ACHN (cell line): ENCODE measurements at regions not wholly inside any gene's neighbourhood (a gene's known extent, or its start where the extent isn't known, plus 50 kb on each side); places are given as distances from the start of the nearest gene placed in this dataset.

Source experiments
- DNase-seq: peaks from one replicate; pipeline ENCODE4 v3.0.0-alpha.2; 2015
- in situ Hi-C: cut with HindIII; loops from 2 replicates; pipeline ENCODE4 v1.10.0; 2017; ENCODE audit warnings: low sequenced_read_pairs, low pct_ligation_motif_present, low pct_unique_long_range_greater_than_20kb

DNA sequence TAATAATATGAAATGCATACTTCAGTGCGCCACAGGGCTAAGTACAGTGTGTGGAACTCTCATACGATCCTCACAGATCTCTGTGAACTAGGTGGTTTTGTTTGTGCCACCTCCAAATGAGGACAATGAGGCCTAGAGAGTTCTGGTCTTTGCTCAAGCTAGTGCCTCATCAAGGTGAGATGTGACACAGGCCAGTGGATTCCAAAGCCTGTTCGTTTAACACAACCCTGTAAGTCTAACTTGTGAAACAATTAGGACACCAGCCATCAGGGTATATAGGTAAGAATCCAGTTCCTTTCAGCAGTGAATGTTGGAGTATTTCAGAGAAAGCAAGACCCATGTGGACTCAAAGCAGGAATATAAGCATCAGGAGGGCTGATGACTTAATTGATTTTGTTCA is 130.7 kb upstream of the GAS1 start:
- no peak for DNase-seq
- in situ Hi-C loops: no loop called here

DNA sequence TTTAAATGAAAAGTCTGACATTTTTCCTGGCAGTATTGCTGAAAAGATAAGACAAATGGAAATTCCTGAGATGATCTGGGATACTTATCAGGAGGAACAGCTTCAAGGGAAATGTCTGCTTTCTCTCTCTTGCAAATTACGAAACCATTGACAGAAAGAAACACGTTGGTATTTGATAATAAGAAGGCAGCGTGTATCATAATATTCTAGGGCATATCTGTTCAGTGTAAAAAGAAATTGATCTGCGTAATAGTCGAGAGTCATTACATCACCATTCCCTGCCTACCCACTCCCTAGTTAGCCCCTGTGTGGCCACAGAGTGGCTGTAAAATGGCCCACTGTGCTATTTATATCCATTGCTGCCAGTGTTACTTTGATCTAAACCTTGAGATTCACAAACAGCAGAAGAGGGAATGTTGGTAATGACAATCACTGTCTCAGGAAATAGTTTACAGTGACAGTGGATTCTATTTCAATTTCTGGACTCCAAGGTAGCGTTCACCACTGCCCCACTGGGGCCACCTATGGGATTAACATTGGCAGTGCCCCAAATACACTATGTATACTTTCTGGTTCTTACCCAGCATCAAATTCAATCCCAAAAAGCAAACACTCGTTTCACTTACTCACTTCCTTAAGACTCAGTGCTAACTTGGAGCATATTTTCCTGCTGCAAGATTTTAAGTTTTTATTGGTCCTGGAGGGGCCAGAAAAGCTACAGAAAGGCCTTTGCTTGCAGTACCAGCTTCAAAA is 133.4 kb upstream of the GAS1 start:
- in situ Hi-C loops: no loop called here

DNA sequence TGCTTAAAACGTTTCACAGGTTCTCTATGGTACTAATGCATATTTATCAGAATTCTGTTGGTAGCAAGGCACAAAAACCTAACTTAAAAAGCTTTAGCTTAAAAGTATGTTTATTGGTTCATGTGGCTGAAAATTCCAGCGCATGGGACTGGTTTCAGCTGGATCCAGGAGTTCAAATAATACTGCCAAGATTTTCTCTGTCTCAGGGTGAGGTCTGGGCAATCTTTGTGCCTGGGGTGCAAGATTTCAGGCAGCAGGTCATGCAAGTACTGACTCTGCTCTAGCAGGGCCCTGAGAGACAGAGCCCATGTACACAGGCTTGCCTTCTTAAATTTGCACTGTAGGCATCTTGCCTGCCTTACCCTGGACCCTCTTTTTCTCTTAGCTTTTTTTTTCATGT is 134.2 kb upstream of the GAS1 start:
- in situ Hi-C loops: no loop called here

More for the DNA sequence above, 133.4 kb upstream of the GAS1 start:
- DNase-seq: no peak

DNA sequence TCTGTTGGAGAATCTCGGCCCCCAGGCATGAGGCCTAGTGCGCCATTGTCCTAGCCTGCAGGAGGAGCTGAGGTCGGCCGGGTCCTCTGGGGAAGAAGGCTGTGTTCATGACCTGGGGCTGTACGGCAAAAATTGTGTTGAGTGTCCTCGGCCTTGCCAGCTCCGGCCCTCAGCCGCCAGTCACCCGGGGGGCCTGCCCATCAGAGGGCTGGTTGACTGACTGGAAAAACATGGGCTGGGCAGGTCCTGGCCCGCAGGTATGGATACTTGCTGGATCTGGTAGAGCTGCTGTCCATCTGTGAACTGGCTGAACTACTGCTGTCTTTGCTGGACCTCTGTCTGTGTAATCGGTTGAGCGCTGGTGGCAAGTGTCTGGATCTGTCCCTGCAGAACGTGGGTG is 136.7 kb upstream of the GAS1 start:
- no peak for DNase-seq
- in situ Hi-C loops: no loop called here

More for the DNA sequence above, 134.2 kb upstream of the GAS1 start:
- DNase-seq: no peak

DNA sequence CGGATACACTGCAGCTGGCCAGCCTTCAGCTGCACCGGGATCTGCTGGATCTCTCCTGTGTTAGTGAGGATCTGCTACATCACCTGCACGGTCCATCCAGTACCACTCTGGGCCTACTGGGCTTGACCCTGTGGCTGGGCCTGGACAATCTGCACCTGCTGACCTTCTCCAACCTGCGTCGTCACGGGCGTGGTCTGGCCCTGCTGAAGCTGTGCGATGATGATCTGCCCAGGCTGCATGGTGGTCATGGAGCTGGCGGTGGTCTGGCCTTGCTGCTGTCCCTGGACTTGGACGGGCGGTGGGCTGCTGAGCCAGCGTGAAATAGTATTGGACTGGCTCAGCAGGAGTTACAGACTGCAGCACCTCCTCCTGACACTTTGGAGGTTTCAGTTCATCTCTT is 137.1 kb upstream of the GAS1 start:
- in situ Hi-C loops: no loop called here
- no peak for DNase-seq

DNA sequence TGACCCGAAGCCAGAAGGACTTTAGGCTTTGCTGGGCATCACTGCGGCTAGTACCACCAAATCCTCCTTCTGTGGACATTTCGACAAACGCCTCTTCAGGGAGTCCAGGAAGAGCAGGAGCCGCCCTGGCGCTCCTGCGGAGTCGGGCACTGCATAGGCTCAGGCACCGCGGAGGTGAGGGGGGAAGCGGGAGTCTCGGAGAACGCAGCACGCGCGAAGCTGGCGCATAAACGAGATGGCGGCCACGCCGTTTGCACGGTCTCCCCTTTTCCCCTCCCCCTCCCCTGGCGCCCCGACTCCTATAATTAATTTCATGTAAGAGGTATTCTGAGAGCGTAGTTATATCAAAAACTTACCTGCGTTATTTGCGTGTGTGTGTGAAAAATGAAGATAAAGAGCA is 137.8 kb upstream of the GAS1 start:
- in situ Hi-C loops: no loop called here
- DNase-seq: no peak

DNA sequence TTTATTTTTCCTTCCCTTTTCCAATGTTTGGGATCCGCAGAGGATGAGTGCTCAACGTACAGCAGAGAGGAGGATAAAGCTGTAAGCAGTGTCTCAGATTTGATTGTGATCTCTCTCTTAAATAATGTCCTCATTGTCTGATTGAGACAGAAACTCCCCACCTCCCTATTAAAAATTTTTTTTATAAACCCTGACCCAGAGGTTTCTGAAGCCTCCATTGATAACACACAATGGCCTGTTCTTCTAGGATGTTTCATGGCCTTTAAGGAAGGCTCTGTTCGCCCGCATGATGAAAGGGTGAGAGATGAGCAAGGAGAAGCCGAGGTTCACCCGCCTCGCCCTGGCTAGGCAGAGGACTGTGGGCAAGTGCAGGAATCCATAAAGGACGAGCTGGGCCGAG is 138.2 kb upstream of the GAS1 start:
- in situ Hi-C loops: no loop called here
- DNase-seq: no peak

DNA sequence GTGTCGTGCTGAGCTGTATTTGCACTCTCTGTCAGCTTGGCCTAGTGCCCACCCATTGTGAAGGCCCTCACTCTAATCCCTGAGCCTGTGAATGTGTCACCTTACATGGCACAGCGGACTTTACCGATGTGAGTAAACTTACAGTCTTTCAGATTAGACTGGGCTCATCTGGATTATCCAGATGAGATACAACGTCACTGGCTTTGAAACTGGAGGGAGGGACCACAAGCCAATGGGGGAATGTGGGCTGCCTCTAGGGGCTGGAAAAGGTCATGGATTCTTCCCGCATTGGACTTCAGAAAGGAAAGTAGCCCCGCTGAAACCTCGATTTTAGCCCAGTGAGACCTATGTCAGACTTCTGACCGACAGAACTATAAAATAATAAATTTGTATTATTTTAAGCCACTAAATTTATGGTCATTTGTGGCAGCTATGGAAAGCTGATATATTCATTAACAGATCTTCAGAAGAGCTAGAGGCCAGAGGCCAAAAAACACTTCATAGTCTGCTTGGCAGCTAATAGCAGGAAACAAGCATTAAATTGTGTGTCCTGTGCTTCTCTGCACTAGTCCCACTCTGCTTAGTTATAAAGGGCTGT is 139.0 kb upstream of the GAS1 start:
- in situ Hi-C loops: no loop called here
- DNase-seq: no peak

DNA sequence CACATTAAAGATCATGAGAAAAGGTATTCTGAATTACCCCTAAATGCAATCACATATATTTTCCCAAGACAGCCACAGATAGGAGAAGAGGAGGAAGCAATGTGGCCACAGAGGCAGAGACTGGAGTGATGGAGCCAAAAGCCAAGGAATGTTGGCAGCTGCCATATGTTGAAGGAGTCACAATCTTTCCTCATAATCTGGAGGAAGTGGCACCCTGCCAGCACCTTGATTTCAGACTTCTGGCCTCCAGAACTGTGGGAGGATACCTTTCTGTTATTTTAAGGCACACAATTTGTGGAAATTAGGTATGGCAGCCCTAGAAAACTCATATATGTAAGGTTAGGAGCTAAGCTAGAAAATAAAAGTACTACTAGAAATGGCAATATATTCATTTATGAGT is 139.9 kb upstream of the GAS1 start:
- no peak for DNase-seq
- in situ Hi-C loops: no loop called here

DNA sequence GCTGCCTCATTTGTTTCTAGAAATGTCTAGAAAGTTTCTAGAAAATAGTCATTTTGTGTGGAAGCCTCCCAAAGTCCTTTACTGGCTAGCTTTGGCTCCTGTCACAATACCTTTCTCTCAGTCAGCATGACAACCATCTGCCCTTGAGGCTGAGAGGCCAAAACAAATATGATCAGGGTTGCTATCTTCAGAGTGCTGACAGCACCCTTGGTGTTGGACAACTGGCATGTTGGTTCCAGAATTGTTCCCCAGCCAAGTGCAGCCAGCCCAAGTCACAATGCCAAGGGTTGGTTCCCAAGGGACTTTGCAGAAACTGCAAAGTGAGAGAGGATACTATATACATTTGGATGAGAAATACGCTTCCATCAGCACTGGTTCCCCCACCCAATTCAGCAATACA is 140.9 kb upstream of the GAS1 start:
- no peak for DNase-seq
- in situ Hi-C loops: no loop called here

DNA sequence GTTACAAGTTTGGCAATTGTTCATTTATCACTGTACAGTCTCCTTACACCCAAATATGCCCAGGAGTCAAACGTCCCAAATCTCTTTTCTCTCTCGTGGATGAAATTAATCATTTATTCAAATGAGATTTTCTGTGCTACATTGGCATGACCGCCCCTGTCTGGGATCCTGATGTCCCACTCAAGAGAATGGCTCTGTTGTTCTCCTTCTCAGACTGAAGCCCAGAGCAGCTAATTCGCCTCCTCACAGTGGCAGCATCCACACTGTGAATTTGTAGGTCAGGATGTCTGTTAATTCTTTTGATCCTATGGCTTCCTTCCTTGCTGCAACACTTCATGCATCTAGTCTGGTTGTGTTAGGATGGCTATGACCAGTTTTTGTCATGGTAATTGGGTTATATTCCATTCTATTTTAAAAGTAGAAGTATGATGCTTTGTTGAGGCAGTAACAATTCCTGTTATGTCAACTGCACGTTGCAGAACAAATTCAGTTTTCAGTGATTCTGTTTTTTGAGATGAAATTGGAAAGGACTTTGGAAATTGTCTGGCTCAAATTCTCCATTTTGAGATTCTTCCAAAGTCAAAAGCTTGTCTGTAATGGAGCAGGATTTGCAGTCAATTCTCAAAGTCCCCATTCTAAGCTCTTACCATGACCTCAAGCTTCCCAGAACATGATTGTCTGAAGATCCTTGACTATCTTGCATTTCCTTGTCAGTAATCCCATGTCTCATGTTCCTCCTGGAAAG is 141.5 kb upstream of the GAS1 start:
- in situ Hi-C loops: no loop called here
- no peak for DNase-seq

DNA sequence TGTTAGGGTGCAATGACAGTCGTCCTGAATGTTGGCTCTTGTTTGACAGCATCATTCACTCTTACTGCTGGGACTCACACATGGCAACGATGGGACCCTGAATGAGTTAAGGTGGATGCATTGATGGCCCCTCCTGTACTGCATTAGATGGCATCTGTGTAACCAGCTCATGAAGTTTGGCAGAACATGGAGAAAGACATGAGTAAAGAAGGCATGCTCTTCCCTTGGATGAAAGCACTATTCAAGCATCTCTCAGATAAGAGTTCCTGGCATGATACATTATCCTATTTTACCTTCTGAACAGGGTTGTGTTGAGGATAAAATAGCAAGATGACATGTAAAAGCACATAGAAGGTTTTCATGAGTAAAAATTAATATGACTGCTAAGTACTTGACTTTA is 142.2 kb upstream of the GAS1 start:
- DNase-seq: no peak
- in situ Hi-C loops: no loop called here

DNA sequence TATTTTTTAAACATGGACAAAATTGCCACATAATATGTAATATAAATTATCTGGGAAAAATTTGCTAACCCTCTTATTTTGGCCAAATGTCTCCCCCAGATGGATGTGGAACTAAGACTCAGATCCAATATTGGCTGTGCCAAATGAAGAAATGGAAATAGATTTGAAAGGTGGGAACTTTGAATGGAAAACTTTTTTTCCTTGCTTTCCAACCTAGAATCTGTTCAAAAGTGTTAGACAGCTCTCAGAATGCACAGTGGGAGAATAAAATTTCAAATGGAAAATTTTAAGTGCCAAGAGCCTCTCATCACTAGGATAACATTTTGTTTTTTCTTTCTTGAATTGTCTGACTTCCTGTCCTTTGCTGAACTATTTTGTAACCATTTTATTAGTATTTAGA is 142.6 kb upstream of the GAS1 start:
- in situ Hi-C loops: no loop called here
- no peak for DNase-seq

DNA sequence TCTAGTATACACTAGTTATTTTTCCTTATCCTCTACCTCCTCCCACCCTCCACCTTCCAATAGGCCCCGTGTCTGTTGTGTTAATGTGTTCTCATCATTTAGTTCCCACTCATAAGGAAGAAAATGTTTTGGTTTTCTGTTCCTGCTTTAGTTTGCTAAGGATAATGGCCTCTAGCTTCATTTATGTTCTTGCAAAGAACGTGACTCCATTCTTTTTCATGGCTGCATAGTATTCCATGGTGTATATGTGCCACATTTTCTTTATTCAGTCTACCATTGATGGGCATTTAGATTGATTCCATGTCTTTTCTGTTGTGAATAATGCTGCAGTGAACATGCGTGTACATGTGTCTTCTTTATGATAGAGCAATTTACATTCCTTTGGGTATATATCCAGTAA is 146.5 kb upstream of the GAS1 start:
- in situ Hi-C loops: no loop called here

DNA sequence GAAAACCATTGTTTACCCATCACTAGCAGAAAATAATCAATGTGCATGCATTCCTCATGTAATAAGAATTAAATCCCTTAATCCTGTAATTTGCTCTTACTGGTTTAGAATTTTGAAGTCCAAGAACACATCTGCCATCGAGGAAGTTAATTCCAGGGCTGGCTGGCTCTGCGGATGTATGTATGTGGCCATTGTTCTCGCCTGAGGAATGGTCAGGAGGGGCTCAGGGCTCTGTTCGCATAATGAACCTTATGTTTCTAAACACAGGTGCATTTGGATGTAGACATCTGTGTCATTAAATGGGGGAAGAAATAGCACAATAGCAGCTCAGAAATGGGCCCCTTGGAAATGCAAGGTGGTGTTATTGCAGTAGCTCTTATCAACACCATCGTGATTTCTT is 148.6 kb upstream of the GAS1 start:
- no peak for DNase-seq
- in situ Hi-C loops: no loop called here

More for the DNA sequence above, 146.5 kb upstream of the GAS1 start:
- DNase-seq: no peak

DNA sequence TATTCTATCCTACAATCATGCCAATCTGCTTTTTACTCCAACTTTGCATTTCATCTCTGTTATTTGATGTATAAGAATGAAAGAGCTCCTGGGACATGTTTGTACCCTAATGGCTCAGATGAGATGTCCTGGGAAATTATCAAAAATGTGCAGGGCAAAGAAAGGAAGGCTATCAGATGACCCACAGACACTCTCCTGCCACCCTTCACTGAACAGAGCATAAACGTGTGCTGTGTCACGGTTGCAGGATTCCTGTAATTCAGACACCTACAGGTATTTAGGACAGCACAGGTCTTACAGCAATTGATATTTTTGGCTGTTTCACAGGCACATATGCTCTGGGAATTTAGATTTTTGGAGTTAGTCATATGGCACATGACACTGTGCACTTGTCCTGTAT is 149.2 kb upstream of the GAS1 start:
- DNase-seq: no peak
- in situ Hi-C loops: no loop called here

DNA sequence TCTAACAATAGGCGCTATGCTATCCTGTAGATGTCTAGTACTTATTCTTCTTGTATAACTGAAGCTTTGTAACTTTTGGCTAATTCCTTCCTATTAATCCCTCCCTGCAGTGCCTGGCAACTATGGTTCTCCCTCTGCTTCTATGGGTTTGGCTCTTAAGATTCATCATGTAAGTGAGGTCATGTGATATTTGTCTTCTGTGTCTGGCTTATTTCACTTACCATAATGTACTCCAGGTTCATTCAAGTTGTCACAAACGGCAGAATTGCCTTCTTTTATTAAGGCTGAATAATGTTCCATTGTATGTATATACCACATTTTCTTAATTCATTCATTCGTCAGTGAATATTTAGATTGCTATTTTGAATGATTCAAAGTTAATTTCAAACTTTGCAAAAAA is 149.9 kb upstream of the GAS1 start:
- in situ Hi-C loops: no loop called here
- DNase-seq: no peak

DNA sequence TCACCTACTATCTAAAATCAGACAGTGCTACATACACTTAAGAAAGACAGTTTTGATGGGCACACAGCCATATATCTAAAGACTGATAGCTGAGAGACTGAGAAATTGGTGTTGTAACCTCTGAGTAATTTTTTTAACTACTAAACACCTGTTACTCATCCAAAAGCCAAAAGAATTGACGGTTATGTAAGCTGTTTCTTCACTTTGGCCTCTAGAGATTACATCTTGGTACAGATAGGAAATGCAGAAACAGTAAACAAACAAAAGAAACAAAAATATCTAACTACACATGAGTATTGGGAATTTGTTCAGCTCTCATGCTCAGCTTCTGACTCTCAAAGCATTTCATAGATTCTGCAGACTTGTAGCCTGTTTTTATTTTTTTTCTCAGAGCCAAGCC is 152.1 kb upstream of the GAS1 start:
- DNase-seq: no peak
- in situ Hi-C loops: no loop called here

DNA sequence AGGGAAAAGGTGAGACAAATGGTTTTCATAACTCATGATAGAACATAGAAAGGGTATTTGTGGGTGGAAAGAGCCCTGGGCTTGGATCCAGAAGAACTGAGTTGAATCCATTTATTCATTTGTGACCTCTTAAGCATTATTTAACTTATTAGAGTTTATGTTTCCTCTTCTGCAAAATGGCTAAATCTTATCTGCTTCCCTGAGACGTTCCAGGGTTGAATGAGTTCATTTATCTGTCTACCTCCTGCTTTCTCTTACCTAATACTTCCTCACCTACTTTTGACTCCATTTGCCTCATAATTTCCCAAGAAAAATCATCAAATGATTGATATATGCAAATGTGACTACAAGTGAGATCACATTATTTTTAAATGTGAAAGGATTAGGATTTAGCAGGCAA is 152.7 kb upstream of the GAS1 start:
- in situ Hi-C loops: no loop called here
- no peak for DNase-seq

DNA sequence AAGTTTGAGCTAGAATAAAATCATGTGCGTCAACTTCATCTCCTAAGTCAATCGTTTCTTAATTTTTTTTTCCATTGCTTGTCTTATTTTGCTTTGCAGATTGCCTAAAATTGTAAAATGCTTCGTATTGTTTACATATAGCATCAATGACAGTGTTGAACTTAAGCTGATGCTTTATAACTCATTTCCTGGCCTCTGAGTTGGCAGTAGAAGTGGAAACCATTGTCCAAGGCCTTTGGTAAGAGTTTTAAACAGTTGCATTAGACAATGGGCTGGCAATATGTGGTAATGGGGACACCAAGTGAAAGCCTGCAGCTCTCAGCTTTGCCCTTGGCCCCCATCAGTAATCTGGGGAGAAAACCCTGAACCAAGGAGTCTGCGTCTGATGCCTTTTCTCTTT is 154.8 kb upstream of the GAS1 start:
- in situ Hi-C loops: no loop called here
- DNase-seq: no peak
